AG04449 (cell line): ENCODE measurements at regions not wholly inside any gene's neighbourhood (a gene's known extent, or its start where the extent isn't known, plus 50 kb on each side); places are given as distances from the start of the nearest gene placed in this dataset.

Experiments
- CTCF ChIA-PET: fragments of 350-600 bp; formaldehyde crosslinking; extraction: SDS; loops from one replicate; lab custom pipeline; 2021; ENCODE audit warnings: antibody characterized with exemption; lab: Yijun Ruan, JAX
- POLR2A ChIA-PET: fragments of 400-600, 350-600 bp; formaldehyde crosslinking; extraction: SDS; loops from one replicate; lab custom pipeline; 2020; ENCODE audit warnings: antibody characterized with exemption, inconsistent platforms; lab: Yijun Ruan, JAX
- DNase-seq: peaks from one replicate; pipeline ENCODE4 v3.0.0-alpha.2; 2010; ENCODE audit warnings: low read depth, low spot score
- H3K4me3 ChIP-seq: 2 replicates; pipeline ENCODE4 v1.5.1; 2011; ENCODE audit warnings: low read depth, mild to moderate bottlenecking, control low read depth, low read length
- TF ChIP-seq, protein P1 (sequence below): IDR thresholded peaks from one replicate; pipeline ENCODE4 v1.5.1; 2011; ENCODE audit warnings: mild to moderate bottlenecking, moderate library complexity, low read length, control low read depth, inconsistent platforms; ENCODE audit not compliant: insufficient read depth; ENCODE audit errors: missing control alignments

DNA sequence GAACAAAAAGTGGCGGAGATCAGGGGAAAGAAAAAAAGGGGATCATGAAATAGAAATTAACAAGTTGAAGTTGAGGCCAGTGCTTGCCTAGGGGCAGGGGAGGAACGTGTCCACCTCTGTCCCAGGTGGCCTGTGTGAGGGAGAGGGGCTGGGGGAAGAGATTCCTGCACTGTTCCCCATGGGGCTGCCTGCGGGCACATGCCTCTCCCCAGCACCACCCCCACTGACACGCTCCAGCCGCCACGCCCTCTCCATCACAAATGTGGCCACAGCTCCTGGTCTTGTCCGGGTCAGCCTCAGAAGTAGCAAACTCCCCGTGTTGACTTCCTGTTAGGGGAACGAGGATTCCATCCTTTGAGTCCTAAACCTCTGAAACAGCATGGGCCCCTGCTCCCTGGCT, 161.2 kb downstream of the GLI2 start:
- CTCF ChIA-PET: no interaction called here
- no peak for DNase-seq

DNA sequence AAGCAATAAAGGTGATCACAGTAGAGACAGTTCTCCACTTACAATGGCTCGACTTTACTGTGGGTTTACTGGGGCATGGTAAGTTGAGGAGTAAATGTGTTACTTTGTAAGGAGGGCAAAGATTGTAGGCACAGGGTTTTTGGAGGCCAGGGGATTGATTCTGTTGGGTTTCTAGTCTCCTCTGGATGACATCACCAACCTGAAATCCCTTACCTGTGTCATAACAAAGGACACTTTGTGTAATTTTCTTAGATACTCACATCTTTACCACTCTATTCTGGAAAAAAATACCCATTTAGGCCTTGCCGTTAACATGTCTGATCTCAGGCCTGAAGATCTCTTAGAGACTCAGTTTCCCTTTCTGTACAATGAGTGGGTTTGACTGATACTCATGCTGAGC, 161.7 kb downstream of the GLI2 start:
- CTCF ChIA-PET: interaction anchor here (1.4 kb wide), 1 partner anchor 174 kb away, joined by 9 read pairs; no protein-coding TSS in a partner anchor
- no peak overlapping the region for H3K4me3 ChIP-seq
- TF ChIP-seq, protein P1, sequence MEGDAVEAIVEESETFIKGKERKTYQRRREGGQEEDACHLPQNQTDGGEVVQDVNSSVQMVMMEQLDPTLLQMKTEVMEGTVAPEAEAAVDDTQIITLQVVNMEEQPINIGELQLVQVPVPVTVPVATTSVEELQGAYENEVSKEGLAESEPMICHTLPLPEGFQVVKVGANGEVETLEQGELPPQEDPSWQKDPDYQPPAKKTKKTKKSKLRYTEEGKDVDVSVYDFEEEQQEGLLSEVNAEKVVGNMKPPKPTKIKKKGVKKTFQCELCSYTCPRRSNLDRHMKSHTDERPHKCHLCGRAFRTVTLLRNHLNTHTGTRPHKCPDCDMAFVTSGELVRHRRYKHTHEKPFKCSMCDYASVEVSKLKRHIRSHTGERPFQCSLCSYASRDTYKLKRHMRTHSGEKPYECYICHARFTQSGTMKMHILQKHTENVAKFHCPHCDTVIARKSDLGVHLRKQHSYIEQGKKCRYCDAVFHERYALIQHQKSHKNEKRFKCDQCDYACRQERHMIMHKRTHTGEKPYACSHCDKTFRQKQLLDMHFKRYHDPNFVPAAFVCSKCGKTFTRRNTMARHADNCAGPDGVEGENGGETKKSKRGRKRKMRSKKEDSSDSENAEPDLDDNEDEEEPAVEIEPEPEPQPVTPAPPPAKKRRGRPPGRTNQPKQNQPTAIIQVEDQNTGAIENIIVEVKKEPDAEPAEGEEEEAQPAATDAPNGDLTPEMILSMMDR: no peak

More for the DNA sequence above, 161.2 kb downstream of the GLI2 start:
- TF ChIP-seq, protein P1: no peak
- POLR2A ChIA-PET: no interaction called here
- no peak overlapping the region for H3K4me3 ChIP-seq

DNA sequence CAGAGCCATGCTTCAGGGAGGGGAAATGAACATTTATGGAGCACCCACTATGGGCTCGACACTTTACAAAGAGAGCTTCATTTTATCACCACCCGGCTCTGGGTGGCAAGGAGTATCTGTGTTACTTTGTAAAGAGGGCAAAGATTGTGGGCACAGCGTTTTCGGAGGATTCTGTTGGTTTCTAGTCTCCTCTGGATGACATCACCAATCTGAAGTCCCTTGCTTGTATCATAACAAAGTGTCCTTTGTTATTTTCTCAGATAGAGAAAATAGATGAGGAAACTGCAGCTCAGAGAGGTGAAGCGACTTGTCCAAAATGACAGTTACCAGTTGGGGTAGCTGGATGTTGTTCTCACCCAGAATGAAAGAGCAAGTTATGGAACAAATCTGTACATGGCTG, 162.8 kb downstream of the GLI2 start:
- TF ChIP-seq, protein P1: no peak
- POLR2A ChIA-PET: interaction anchor here (1.1 kb wide), 1 partner anchor 34 kb away, joined by 3 read pairs; no protein-coding TSS in a partner anchor
- DNase-seq: no peak
- CTCF ChIA-PET: interaction anchor here (0.6 to 1.7 kb wide), 4 partner anchors 12 to 203 kb away, joined by 3 to 9 read pairs (median 4); no protein-coding TSS in a partner anchor
- H3K4me3 ChIP-seq: no peak overlapping the region

More for the DNA sequence above, 161.7 kb downstream of the GLI2 start:
- POLR2A ChIA-PET: no interaction called here
- DNase-seq: no peak

DNA sequence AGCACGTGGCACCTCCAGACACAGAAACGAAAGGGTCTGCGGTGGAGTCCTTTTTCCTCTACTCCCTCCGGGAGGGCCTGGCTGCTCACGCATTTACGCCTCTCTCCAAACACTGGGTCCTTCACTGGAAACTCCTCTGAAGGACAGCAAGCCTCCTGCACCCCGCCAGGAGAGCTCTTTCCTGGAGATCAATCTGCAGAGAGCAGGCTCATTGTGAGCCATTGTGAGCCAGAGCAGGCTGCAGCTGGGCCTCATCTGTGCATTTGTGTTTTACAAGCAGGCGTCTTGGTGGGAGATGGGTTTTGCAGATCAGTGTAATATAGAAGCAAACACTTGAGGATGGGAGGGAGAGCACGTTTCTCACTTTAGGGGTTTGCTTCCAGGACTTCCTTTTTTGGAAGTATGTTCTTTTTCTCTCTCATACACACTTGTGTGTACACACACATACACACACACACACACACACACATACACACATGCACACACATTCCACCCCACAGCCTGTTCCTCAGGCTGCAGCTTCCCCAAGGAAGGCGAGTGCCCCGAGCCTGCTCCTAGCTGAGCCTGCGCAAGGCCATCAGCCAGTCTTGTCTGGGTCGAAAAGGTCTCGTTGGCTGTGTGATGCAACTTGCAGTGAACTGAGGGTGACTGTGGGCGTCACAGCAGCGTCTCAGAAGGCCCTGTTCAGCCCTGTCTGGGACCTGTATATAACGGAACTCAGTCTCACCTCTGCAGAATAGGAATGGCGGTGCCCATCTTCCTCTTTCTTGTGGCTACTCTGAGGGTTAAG, 163.5 kb downstream of the GLI2 start:
- DNase-seq: no peak
- no peak overlapping the region for H3K4me3 ChIP-seq
- TF ChIP-seq, protein P1: no peak
- CTCF ChIA-PET: interaction anchor here (0.9 to 1.7 kb wide), 5 partner anchors 16 to 203 kb away, joined by 3 to 9 read pairs (median 4); no protein-coding TSS in a partner anchor
- POLR2A ChIA-PET: interaction anchor here (1.1 kb wide), 1 partner anchor 34 kb away, joined by 3 read pairs; no protein-coding TSS in a partner anchor

DNA sequence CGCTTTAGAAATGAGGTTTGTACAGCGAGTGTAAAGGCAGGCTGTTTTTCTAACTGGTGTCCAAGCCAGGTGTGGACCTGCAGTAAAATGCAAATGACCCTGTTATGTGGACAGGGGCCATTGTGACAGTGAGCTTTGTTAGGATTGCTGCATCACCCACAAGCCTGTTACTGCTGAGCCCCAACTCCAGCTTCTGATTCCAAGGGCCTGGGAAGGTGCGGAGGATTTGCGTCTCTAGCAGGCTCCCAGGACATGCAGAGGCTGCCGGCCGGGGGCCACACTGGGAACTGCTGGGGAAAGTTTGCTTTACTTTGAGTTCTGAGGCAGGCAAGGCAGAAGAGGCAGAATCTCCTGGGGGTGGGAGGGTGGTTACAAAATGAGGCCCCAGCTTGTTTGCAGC, 164.1 kb downstream of the GLI2 start:
- no peak for DNase-seq
- TF ChIP-seq, protein P1: no peak
- ChIA-PET CTCF (interaction anchor here (0.9 to 1.7 kb wide), 3 partner anchors 17 to 204 kb away, joined by 3 to 4 read pairs (median 4); no protein-coding TSS in a partner anchor), POLR2A (interaction anchor here (1.1 kb wide), 1 partner anchor 33 kb away, joined by 3 read pairs; no protein-coding TSS in a partner anchor)
- no peak overlapping the region for H3K4me3 ChIP-seq

DNA sequence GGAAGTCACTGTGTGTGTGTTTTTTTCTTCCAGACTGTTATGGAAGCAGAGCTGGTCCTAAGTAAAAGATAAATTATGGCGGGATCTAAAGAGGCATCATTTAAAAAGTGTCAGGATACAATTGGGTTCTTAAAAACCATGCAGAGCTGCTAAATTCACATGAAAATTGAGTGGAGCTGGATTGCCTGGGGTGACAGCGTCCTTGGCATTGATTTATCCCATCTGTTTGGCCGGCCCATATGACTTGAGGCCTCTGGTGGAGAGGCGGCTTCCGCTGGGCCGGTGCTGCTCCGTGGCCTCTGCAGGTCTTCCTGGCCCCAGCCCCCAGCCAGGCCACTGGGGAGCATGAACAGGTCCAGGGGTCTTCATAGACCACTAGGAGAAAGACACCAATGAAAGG, 165.5 kb downstream of the GLI2 start:
- POLR2A ChIA-PET: no interaction called here
- no peak for DNase-seq
- TF ChIP-seq, protein P1: no peak
- no peak overlapping the region for H3K4me3 ChIP-seq
- CTCF ChIA-PET: interaction anchor here (0.7 to 2.1 kb wide), 2 partner anchors 10 to 178 kb away, joined by 3 to 7 read pairs; no protein-coding TSS in a partner anchor
